ENCODE measurements at regions not wholly inside any gene's neighbourhood (a gene's known extent, or its start where the extent isn't known, plus 50 kb on each side); places are given as distances from the start of the nearest gene placed in this dataset.

GRCh38 chr3:147195887-147196286, 210.5 kb downstream of the ZIC4 start:
- H2AK5ac ChIP-seq (ENCODE audit: low read length), result no peak overlapping the region
- no peak overlapping the region for H3K9ac ChIP-seq (ENCODE audit: low read length)
- DNase-seq, result no peak
- no peak overlapping the region for H4K8ac ChIP-seq (ENCODE audit: low read depth, low read length)
- no peak overlapping the region for H3K56ac ChIP-seq (ENCODE audit: low read length)
- no peak overlapping the region for H3K27ac ChIP-seq (ENCODE audit: low read depth, low read length)
- H3K79me2 ChIP-seq (ENCODE audit: control insufficient read depth, insufficient read depth, low read length), result no peaks in the 10 kb centered on the region
- no peak overlapping the region for H3K4me3 ChIP-seq (ENCODE audit: low read length)
- H3K4me2 ChIP-seq (ENCODE audit: low read length), result no peak overlapping the region
- H3K36me3 ChIP-seq (ENCODE audit: control insufficient read depth, insufficient read depth, low read length), result no peaks in the 10 kb centered on the region
- H2BK5ac ChIP-seq (ENCODE audit: low read length), result no peak overlapping the region
- no peak overlapping the region for H3K18ac ChIP-seq (ENCODE audit: low read length)
- no peaks in the 10 kb centered on the region for H3K79me1 ChIP-seq (ENCODE audit: low read length)
- H4K5ac ChIP-seq (ENCODE audit: low read length), result no peak overlapping the region
- H3K4me1 ChIP-seq (ENCODE audit: control insufficient read depth, low read depth, low read length), result no peaks in the 10 kb centered on the region
- H3K4ac ChIP-seq (ENCODE audit: low read depth, low read length), result no peak overlapping the region
- H2BK15ac ChIP-seq (replicated peaks; ENCODE audit: low read depth), result no peak overlapping the region
- no peak overlapping the region for H3K23ac ChIP-seq (ENCODE audit: low read length)
- no peak overlapping the region for H2BK120ac ChIP-seq (ENCODE audit: low read depth, low read length)
- H3K27me3 ChIP-seq (ENCODE audit: insufficient read depth, low read length, poor library complexity), result no peaks in the 10 kb centered on the region

DNA sequence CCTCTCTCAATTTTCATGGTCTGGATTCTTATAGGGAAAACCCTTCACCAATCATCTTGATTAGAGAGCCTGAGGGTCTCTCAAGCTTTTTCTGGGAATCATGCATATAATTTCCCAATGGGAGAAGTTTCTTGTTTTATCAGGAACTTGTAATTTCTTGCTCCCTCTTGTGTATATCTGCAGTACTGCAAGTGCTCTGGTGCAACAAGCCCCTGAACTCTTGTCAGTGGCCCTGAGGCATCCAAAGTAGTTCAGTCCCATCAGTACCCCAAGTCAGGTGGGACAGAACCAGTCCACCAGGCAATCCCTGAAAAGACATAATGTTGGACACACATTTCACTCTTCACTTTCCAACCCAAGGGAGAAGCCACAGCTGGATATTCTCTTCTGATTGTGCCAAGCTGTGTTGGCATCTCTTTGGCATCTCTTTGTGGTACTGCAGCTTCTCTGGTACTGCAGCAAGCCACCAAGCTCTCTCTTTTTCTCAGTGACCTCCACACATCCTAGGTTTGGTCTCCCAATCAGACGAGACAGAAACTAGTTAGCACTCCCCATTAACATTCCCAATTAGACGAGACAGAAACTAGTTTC, 214.5 kb downstream of the ZIC4 start:
- H2BK120ac ChIP-seq (ENCODE audit: low read depth, low read length), result no peak overlapping the region
- no peak overlapping the region for H3K4ac ChIP-seq (ENCODE audit: low read depth, low read length)
- no peak overlapping the region for H3K4me3 ChIP-seq (ENCODE audit: low read length)
- DNase-seq, result peak; percentile 82
- H3K56ac ChIP-seq (ENCODE audit: low read length), result no peak overlapping the region
- no peaks in the 10 kb centered on the region for H3K79me2 ChIP-seq (ENCODE audit: control insufficient read depth, insufficient read depth, low read length)
- no peak overlapping the region for H3K4me2 ChIP-seq (ENCODE audit: low read length)
- H3K4me1 ChIP-seq (ENCODE audit: control insufficient read depth, low read depth, low read length), result no peaks in the 10 kb centered on the region
- no peaks in the 10 kb centered on the region for H3K79me1 ChIP-seq (ENCODE audit: low read length)
- H3K9ac ChIP-seq (ENCODE audit: low read length), result no peak overlapping the region
- no peaks in the 10 kb centered on the region for H3K36me3 ChIP-seq (ENCODE audit: control insufficient read depth, insufficient read depth, low read length)
- no peak overlapping the region for H2AK5ac ChIP-seq (ENCODE audit: low read length)
- no peak overlapping the region for H3K23ac ChIP-seq (ENCODE audit: low read length)
- H3K27ac ChIP-seq (ENCODE audit: low read depth, low read length), result no peak overlapping the region
- H4K8ac ChIP-seq (ENCODE audit: low read depth, low read length), result no peak overlapping the region
- H3K18ac ChIP-seq (ENCODE audit: low read length), result no peak overlapping the region
- WGBS (ENCODE audit: extremely low coverage, insufficient coverage, low lambda C conversion rate), result no CpG with 5 or more reads among the region's 2 CpGs
- H2BK5ac ChIP-seq (ENCODE audit: low read length), result no peak overlapping the region
- no peak overlapping the region for H4K5ac ChIP-seq (ENCODE audit: low read length)
- no peak overlapping the region for H2BK15ac ChIP-seq (replicated peaks; ENCODE audit: low read depth)
- H3K27me3 ChIP-seq (ENCODE audit: insufficient read depth, low read length, poor library complexity), result no peaks in the 10 kb centered on the region

GRCh38 chr3:147189016-147189415, 217.3 kb downstream of the ZIC4 start:
- no peak overlapping the region for H3K27ac ChIP-seq (ENCODE audit: low read depth, low read length)
- DNase-seq, result no peak
- H3K18ac ChIP-seq (ENCODE audit: low read length), result no peak overlapping the region
- H3K36me3 ChIP-seq (ENCODE audit: control insufficient read depth, insufficient read depth, low read length), result no peaks in the 10 kb centered on the region
- no peak overlapping the region for H3K9ac ChIP-seq (ENCODE audit: low read length)
- H3K79me1 ChIP-seq (ENCODE audit: low read length), result no peaks in the 10 kb centered on the region
- H3K4me1 ChIP-seq (ENCODE audit: control insufficient read depth, low read depth, low read length), result no peaks in the 10 kb centered on the region
- H2BK120ac ChIP-seq (ENCODE audit: low read depth, low read length), result no peak overlapping the region
- H3K23ac ChIP-seq (ENCODE audit: low read length), result no peak overlapping the region
- no peak overlapping the region for H2BK5ac ChIP-seq (ENCODE audit: low read length)
- no peak overlapping the region for H3K4ac ChIP-seq (ENCODE audit: low read depth, low read length)
- no peak overlapping the region for H3K4me2 ChIP-seq (ENCODE audit: low read length)
- H3K27me3 ChIP-seq (ENCODE audit: insufficient read depth, low read length, poor library complexity), result no peaks in the 10 kb centered on the region
- no peaks in the 10 kb centered on the region for H3K79me2 ChIP-seq (ENCODE audit: control insufficient read depth, insufficient read depth, low read length)
- no peak overlapping the region for H4K8ac ChIP-seq (ENCODE audit: low read depth, low read length)
- H4K5ac ChIP-seq (ENCODE audit: low read length), result no peak overlapping the region
- H3K4me3 ChIP-seq (ENCODE audit: low read length), result no peak overlapping the region
- no peak overlapping the region for H2AK5ac ChIP-seq (ENCODE audit: low read length)
- H2BK15ac ChIP-seq (replicated peaks; ENCODE audit: low read depth), result no peak overlapping the region
- H3K56ac ChIP-seq (ENCODE audit: low read length), result no peak overlapping the region
- no CpG with 5 or more reads among the region's 3 CpGs for WGBS (ENCODE audit: extremely low coverage, insufficient coverage, low lambda C conversion rate)

DNA sequence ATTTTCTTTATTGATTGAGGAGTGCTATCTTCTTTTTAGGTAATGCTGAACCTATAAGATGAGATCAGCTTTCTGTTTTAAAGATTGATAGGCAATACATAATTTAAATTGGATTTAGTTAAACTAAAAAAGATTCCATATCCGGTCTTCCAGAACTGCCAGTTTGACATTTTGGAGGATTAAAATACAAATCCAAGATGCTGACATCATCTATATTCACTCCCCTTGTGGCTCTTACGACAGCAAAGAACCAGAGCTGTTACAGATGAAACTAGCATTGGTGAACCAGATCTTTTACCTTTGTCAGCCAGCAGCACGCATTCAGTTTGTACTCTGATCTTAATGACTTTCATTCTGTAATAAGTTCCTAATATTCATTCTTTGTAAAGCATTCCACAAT, 218.7 kb downstream of the ZIC4 start:
- Histone ChIP-seq H3K4me3 (ENCODE audit: low read length) (no peak overlapping the region), H2AK5ac (ENCODE audit: low read length) (no peak overlapping the region), H3K27me3 (ENCODE audit: insufficient read depth, low read length, poor library complexity) (no peaks in the 10 kb centered on the region), H3K79me1 (ENCODE audit: low read length) (no peaks in the 10 kb centered on the region), H3K9ac (ENCODE audit: low read length) (no peak overlapping the region), H2BK5ac (ENCODE audit: low read length) (no peak overlapping the region), H4K5ac (ENCODE audit: low read length) (no peak overlapping the region), H2BK120ac (ENCODE audit: low read depth, low read length) (no peak overlapping the region), H2BK15ac (replicated peaks; ENCODE audit: low read depth) (no peak overlapping the region), H3K4me1 (ENCODE audit: control insufficient read depth, low read depth, low read length) (no peaks in the 10 kb centered on the region), H3K4me2 (ENCODE audit: low read length) (no peak overlapping the region), H4K8ac (ENCODE audit: low read depth, low read length) (no peak overlapping the region), H3K79me2 (ENCODE audit: control insufficient read depth, insufficient read depth, low read length) (no peaks in the 10 kb centered on the region), H3K23ac (ENCODE audit: low read length) (no peak overlapping the region), H3K36me3 (ENCODE audit: control insufficient read depth, insufficient read depth, low read length) (no peaks in the 10 kb centered on the region), H3K18ac (ENCODE audit: low read length) (no peak overlapping the region), H3K4ac (ENCODE audit: low read depth, low read length) (no peak overlapping the region), H3K56ac (ENCODE audit: low read length) (no peak overlapping the region), H3K27ac (ENCODE audit: low read depth, low read length) (no peak overlapping the region)
- DNase-seq, result no peak
- WGBS (ENCODE audit: extremely low coverage, insufficient coverage, low lambda C conversion rate), result no CpG with 5 or more reads among the region's 3 CpGs

DNA sequence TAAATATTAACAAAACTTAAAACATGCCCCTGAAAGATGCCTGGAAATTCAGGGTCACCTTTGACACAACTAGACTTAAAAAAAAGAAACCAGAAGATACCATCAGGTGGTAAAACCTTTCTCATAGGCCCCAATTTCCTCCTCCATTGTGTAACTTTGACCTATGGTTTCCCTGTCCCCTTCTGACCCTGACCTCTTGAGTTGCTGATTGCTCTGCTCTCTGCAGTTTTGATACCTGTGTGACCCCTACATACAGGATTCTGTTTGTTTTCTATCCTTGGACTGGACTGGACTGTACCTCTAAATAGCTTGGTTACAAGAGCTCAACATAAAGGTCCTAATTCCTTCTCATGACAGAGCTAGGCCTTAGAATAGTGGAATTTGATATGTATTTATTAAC, 220.6 kb downstream of the ZIC4 start:
- no peak overlapping the region for H3K4ac ChIP-seq (ENCODE audit: low read depth, low read length)
- H3K79me2 ChIP-seq (ENCODE audit: control insufficient read depth, insufficient read depth, low read length), result no peaks in the 10 kb centered on the region
- DNase-seq, result no peak
- no peak overlapping the region for H3K23ac ChIP-seq (ENCODE audit: low read length)
- no peaks in the 10 kb centered on the region for H3K79me1 ChIP-seq (ENCODE audit: low read length)
- no peaks in the 10 kb centered on the region for H3K4me1 ChIP-seq (ENCODE audit: control insufficient read depth, low read depth, low read length)
- H4K5ac ChIP-seq (ENCODE audit: low read length), result no peak overlapping the region
- H4K8ac ChIP-seq (ENCODE audit: low read depth, low read length), result no peak overlapping the region
- H3K4me3 ChIP-seq (ENCODE audit: low read length), result no peak overlapping the region
- no peak overlapping the region for H3K56ac ChIP-seq (ENCODE audit: low read length)
- no peak overlapping the region for H2BK5ac ChIP-seq (ENCODE audit: low read length)
- no peaks in the 10 kb centered on the region for H3K27me3 ChIP-seq (ENCODE audit: insufficient read depth, low read length, poor library complexity)
- H2BK120ac ChIP-seq (ENCODE audit: low read depth, low read length), result no peak overlapping the region
- H3K9ac ChIP-seq (ENCODE audit: low read length), result no peak overlapping the region
- H3K36me3 ChIP-seq (ENCODE audit: control insufficient read depth, insufficient read depth, low read length), result no peaks in the 10 kb centered on the region
- no peak overlapping the region for H3K4me2 ChIP-seq (ENCODE audit: low read length)
- no peak overlapping the region for H2BK15ac ChIP-seq (replicated peaks; ENCODE audit: low read depth)
- H3K27ac ChIP-seq (ENCODE audit: low read depth, low read length), result no peak overlapping the region
- H2AK5ac ChIP-seq (ENCODE audit: low read length), result no peak overlapping the region
- H3K18ac ChIP-seq (ENCODE audit: low read length), result no peak overlapping the region

GRCh38 chr3:147184794-147185193, 221.5 kb downstream of the ZIC4 start:
- no peak overlapping the region for H4K5ac ChIP-seq (ENCODE audit: low read length)
- H3K4me2 ChIP-seq (ENCODE audit: low read length), result no peak overlapping the region
- H3K56ac ChIP-seq (ENCODE audit: low read length), result no peak overlapping the region
- H2BK15ac ChIP-seq (replicated peaks; ENCODE audit: low read depth), result no peak overlapping the region
- H3K4ac ChIP-seq (ENCODE audit: low read depth, low read length), result no peak overlapping the region
- H3K4me1 ChIP-seq (ENCODE audit: control insufficient read depth, low read depth, low read length), result no peaks in the 10 kb centered on the region
- H3K23ac ChIP-seq (ENCODE audit: low read length), result no peak overlapping the region
- no peak overlapping the region for H3K9ac ChIP-seq (ENCODE audit: low read length)
- H2AK5ac ChIP-seq (ENCODE audit: low read length), result no peak overlapping the region
- no peak overlapping the region for H2BK5ac ChIP-seq (ENCODE audit: low read length)
- no peak overlapping the region for H3K18ac ChIP-seq (ENCODE audit: low read length)
- H3K27me3 ChIP-seq (ENCODE audit: insufficient read depth, low read length, poor library complexity), result no peaks in the 10 kb centered on the region
- H3K27ac ChIP-seq (ENCODE audit: low read depth, low read length), result no peak overlapping the region
- no peak overlapping the region for H4K8ac ChIP-seq (ENCODE audit: low read depth, low read length)
- H3K79me2 ChIP-seq (ENCODE audit: control insufficient read depth, insufficient read depth, low read length), result no peaks in the 10 kb centered on the region
- H2BK120ac ChIP-seq (ENCODE audit: low read depth, low read length), result no peak overlapping the region
- no peaks in the 10 kb centered on the region for H3K79me1 ChIP-seq (ENCODE audit: low read length)
- no peaks in the 10 kb centered on the region for H3K36me3 ChIP-seq (ENCODE audit: control insufficient read depth, insufficient read depth, low read length)
- no peak overlapping the region for H3K4me3 ChIP-seq (ENCODE audit: low read length)
- WGBS (ENCODE audit: extremely low coverage, insufficient coverage, low lambda C conversion rate), result no CpG with 5 or more reads among the region's 2 CpGs
- no peak for DNase-seq

Measured in mesendoderm (in vitro differentiated cells).